ENCODE measurements at regions not wholly inside any gene's neighbourhood (a gene's known extent, or its start where the extent isn't known, plus 50 kb on each side); places are given as distances from the start of the nearest gene placed in this dataset.

- no peak for DNase-seq (ENCODE audit: low read depth)
- H3K4me3 ChIP-seq (ENCODE audit: low read depth, low read length) = no peak overlapping the region
- no peak for TF ChIP-seq POLR2A (IDR thresholded peaks at IDR 0.05; ENCODE audit: extremely low read depth, insufficient read length)
- no peak for TF ChIP-seq CTCF (IDR thresholded peaks at IDR 0.05; ENCODE audit: low read depth, low read length)
- TF ChIP-seq MYC (IDR thresholded peaks at IDR 0.05; ENCODE audit: low read depth, low read length) = no peak
- TF ChIP-seq MAX (IDR thresholded peaks at IDR 0.05; ENCODE audit: low read depth, low read length) = no peak
These were observed 239.0 kb upstream of the LRTM1 start for GRCh38 chr3:55166576-55167555.

GRCh38 chr3:55165704-55166405 is 238.0 kb upstream of the LRTM1 start:
- DNase-seq (ENCODE audit: low read depth) = no peak
- no peak overlapping the region for H3K4me3 ChIP-seq (ENCODE audit: low read depth, low read length)
- TF ChIP-seq CTCF (IDR thresholded peaks at IDR 0.05; ENCODE audit: low read depth, low read length) (no peak), MYC (IDR thresholded peaks at IDR 0.05; ENCODE audit: low read depth, low read length) (no peak), MAX (IDR thresholded peaks at IDR 0.05; ENCODE audit: low read depth, low read length) (no peak), POLR2A (IDR thresholded peaks at IDR 0.05; ENCODE audit: extremely low read depth, insufficient read length) (no peak)

- H3K4me3 ChIP-seq (ENCODE audit: low read depth, low read length) = no peak overlapping the region
- no peak for DNase-seq (ENCODE audit: low read depth)
- TF ChIP-seq CTCF (IDR thresholded peaks at IDR 0.05; ENCODE audit: low read depth, low read length) (no peak), MAX (IDR thresholded peaks at IDR 0.05; ENCODE audit: low read depth, low read length) (no peak), POLR2A (IDR thresholded peaks at IDR 0.05; ENCODE audit: extremely low read depth, insufficient read length) (no peak), MYC (IDR thresholded peaks at IDR 0.05; ENCODE audit: low read depth, low read length) (no peak)
These were observed 237.4 kb upstream of the LRTM1 start for GRCh38 chr3:55165278-55165677.

- no peak overlapping the region for H3K4me3 ChIP-seq (ENCODE audit: low read depth, low read length)
- no peak for DNase-seq (ENCODE audit: low read depth)
- TF ChIP-seq MYC (IDR thresholded peaks at IDR 0.05; ENCODE audit: low read depth, low read length) (no peak), CTCF (IDR thresholded peaks at IDR 0.05; ENCODE audit: low read depth, low read length) (no peak), POLR2A (IDR thresholded peaks at IDR 0.05; ENCODE audit: extremely low read depth, insufficient read length) (no peak), MAX (IDR thresholded peaks at IDR 0.05; ENCODE audit: low read depth, low read length) (no peak)
These were observed 237.0 kb upstream of the LRTM1 start for GRCh38 chr3:55164876-55165275.

GRCh38 chr3:55164191-55164590 is 236.3 kb upstream of the LRTM1 start:
- H3K4me3 ChIP-seq (ENCODE audit: low read depth, low read length) = no peak overlapping the region
- TF ChIP-seq MAX (IDR thresholded peaks at IDR 0.05; ENCODE audit: low read depth, low read length) (no peak), MYC (IDR thresholded peaks at IDR 0.05; ENCODE audit: low read depth, low read length) (no peak), CTCF (IDR thresholded peaks at IDR 0.05; ENCODE audit: low read depth, low read length) (no peak), POLR2A (IDR thresholded peaks at IDR 0.05; ENCODE audit: extremely low read depth, insufficient read length) (no peak)
- DNase-seq (ENCODE audit: low read depth) = no peak
